BJ (cell line): ENCODE measurements at regions not wholly inside any gene's neighbourhood (a gene's known extent, or its start where the extent isn't known, plus 50 kb on each side); places are given as distances from the start of the nearest gene placed in this dataset.

ENCODE experiments used
- CTCF ChIA-PET: fragments of 350-600 bp; formaldehyde crosslinking; extraction: SDS; loops from one replicate; lab custom pipeline; 2021; ENCODE audit warnings: antibody characterized with exemption, inconsistent platforms; lab: Yijun Ruan, JAX
- POLR2A ChIA-PET: fragments of 300-600 bp; sonication (Branson Sonifier 250); formaldehyde crosslinking; extraction: SDS; loops from one replicate; lab custom pipeline; 2021; ENCODE audit warnings: antibody characterized with exemption; lab: Charles Lee
- DNase-seq: peaks from one replicate; pipeline ENCODE4 v3.0.0-alpha.2; 2011; ENCODE audit warnings: low read depth
- H3K27me3 ChIP-seq: 2 replicates; pipeline ENCODE4 v1.6.0; 2011; ENCODE audit warnings: low read length; ENCODE audit not compliant: control insufficient read depth, insufficient read depth
- H3K36me3 ChIP-seq: 2 replicates; pipeline ENCODE4 v1.5.1; 2011; ENCODE audit warnings: low read length; ENCODE audit not compliant: control insufficient read depth, insufficient read depth
- H3K4me3 ChIP-seq: 2 replicates; pipeline ENCODE4 v1.5.1; 2011; ENCODE audit warnings: low read depth, mild to moderate bottlenecking, control low read depth, low read length
- CTCF ChIP-seq: IDR thresholded peaks from 2 replicates; pipeline ENCODE4 v1.5.1; 2011; ENCODE audit warnings: low read depth, mild to moderate bottlenecking, control low read depth, inconsistent platforms, low read length, moderate library complexity; ENCODE audit not compliant: insufficient read depth

GRCh38 chrX:95662200-95662599 lies 1022.4 kb upstream of the DIAPH2 start:
- POLR2A ChIA-PET: no interaction called here
- no peak for DNase-seq
- CTCF ChIA-PET: no interaction called here
- Histone ChIP-seq H3K36me3 (no peaks in the 10 kb centered on the region), H3K27me3 (no peaks in the 10 kb centered on the region), H3K4me3 (no peak overlapping the region)
- no peak for TF ChIP-seq CTCF

- H3K4me3 ChIP-seq: no peak overlapping the region
- ChIA-PET POLR2A (no interaction called here), CTCF (no interaction called here)
- no peaks in the 10 kb centered on the region for H3K27me3 ChIP-seq
- no peak for TF ChIP-seq CTCF
- DNase-seq: no peak
- H3K36me3 ChIP-seq: no peaks in the 10 kb centered on the region
Observed at GRCh38 chrX:95666056-95666455, 1018.6 kb upstream of the DIAPH2 start.

GRCh38 chrX:95675011-95675410 lies 1009.6 kb upstream of the DIAPH2 start:
- H3K27me3 ChIP-seq: no peaks in the 10 kb centered on the region
- no peak for DNase-seq
- H3K36me3 ChIP-seq: no peaks in the 10 kb centered on the region
- POLR2A ChIA-PET: no interaction called here
- H3K4me3 ChIP-seq: no peak overlapping the region
- no peak for TF ChIP-seq CTCF
- CTCF ChIA-PET: no interaction called here

GRCh38 chrX:95675794-95676193 lies 1008.8 kb upstream of the DIAPH2 start:
- no peak for TF ChIP-seq CTCF
- H3K36me3 ChIP-seq: no peaks in the 10 kb centered on the region
- no peaks in the 10 kb centered on the region for H3K27me3 ChIP-seq
- CTCF ChIA-PET: no interaction called here
- no peak overlapping the region for H3K4me3 ChIP-seq
- POLR2A ChIA-PET: no interaction called here
- DNase-seq: no peak

GRCh38 chrX:95678679-95679078 lies 1006.0 kb upstream of the DIAPH2 start:
- Histone ChIP-seq H3K36me3 (no peaks in the 10 kb centered on the region), H3K27me3 (no peaks in the 10 kb centered on the region), H3K4me3 (no peak overlapping the region)
- CTCF ChIA-PET: no interaction called here
- DNase-seq: no peak
- no peak for TF ChIP-seq CTCF
- POLR2A ChIA-PET: no interaction called here
